Right renal cortex interstitium (tissue), 3 donors: ENCODE measurements at regions not wholly inside any gene's neighbourhood (a gene's known extent, or its start where the extent isn't known, plus 50 kb on each side); places are given as distances from the start of the nearest gene placed in this dataset.

Source experiments
- DNase-seq, 3 donors: peaks; one replicate each; pipeline ENCODE4 v3.0.0-alpha.2; 2013; ENCODE audit warnings: low read depth in 3 of 3, low spot score in 2 of 3

GRCh38 chr6:147117580-147117979 lies 86.6 kb upstream of the STXBP5 start:
- no peak for DNase-seq

GRCh38 chr6:147119310-147119709 lies 84.9 kb upstream of the STXBP5 start:
- no peak for DNase-seq

GRCh38 chr6:147122823-147123222 lies 81.4 kb upstream of the STXBP5 start:
- DNase-seq, result no peak

- DNase-seq, result no peak
These were observed 77.6 kb upstream of the STXBP5 start for GRCh38 chr6:147126618-147127022.

- no peak for DNase-seq
These were observed 76.6 kb upstream of the STXBP5 start for GRCh38 chr6:147127587-147127986.

- no peak for DNase-seq
These were observed 76.2 kb upstream of the STXBP5 start for GRCh38 chr6:147128056-147128455.

- no peak for DNase-seq
These were observed 72.6 kb upstream of the STXBP5 start for GRCh38 chr6:147131532-147132128.

- DNase-seq, result no peak
These were observed 71.3 kb upstream of the STXBP5 start for GRCh38 chr6:147132889-147133288.

- no peak for DNase-seq
These were observed 70.5 kb upstream of the STXBP5 start for GRCh38 chr6:147133669-147134068.

- no peak for DNase-seq
These were observed 69.0 kb upstream of the STXBP5 start for GRCh38 chr6:147135211-147135681.

- no peak for DNase-seq
These were observed 68.2 kb upstream of the STXBP5 start for GRCh38 chr6:147136057-147136456.

GRCh38 chr6:147137986-147138385 lies 66.2 kb upstream of the STXBP5 start:
- no peak for DNase-seq

GRCh38 chr6:147138835-147139234 lies 65.4 kb upstream of the STXBP5 start:
- no peak for DNase-seq

- no peak for DNase-seq
These were observed 62.4 kb upstream of the STXBP5 start for GRCh38 chr6:147141711-147142308.

- no peak for DNase-seq
These were observed 61.5 kb upstream of the STXBP5 start for GRCh38 chr6:147142684-147143245.

- DNase-seq, result no peak
These were observed 55.1 kb upstream of the STXBP5 start for GRCh38 chr6:147149092-147149491.

GRCh38 chr6:147149826-147150225 lies 54.4 kb upstream of the STXBP5 start:
- DNase-seq, result no peak

- no peak for DNase-seq
These were observed 53.9 kb upstream of the STXBP5 start for GRCh38 chr6:147150293-147150692.
